ENCODE measurements at regions not wholly inside any gene's neighbourhood (a gene's known extent, or its start where the extent isn't known, plus 50 kb on each side); places are given as distances from the start of the nearest gene placed in this dataset.
"Not testable (repeated sequence)": the region's sequence is repeated elsewhere in the genome, so short reads cannot be mapped to it uniquely, and the experiment has no call there.

DNA sequence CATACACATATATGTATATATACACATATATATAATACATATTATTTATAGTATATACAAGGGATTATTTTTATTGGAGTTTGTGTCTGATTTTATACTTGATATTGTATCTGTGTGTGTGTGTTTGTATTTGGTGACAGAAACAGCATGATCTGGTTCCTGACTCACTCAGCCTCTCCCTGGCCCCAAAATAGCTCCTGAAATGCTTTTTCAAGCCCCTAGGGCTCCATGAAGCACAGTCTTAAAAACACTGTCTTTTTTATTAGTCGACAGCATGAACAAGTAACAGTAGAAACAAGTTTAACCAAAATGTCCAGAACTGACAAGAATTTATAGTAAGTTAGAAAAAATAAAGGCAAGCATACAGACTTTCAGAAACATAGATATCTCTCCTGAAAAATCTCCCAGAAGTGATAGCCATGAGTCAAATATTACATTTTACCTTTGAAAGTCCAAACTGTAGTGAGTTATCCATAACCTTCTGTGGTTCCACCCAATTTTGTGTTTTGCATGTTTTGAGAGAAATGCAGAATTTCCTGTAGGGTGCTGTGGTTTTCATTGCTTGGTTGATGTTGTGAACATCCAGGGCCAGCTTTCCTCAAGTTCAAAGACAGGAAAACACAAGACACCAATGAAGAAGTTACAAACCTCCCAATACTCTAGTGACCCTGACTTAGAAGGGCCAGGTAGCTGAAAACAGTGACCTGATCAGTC is 98.5 kb upstream of the CCDC80 start:
- intact Hi-C loops (cut with DNase I) = loop anchor here (10.0 kb wide), 1 partner anchor 235 kb away; the partner anchor contains the start of gene CD200R1
- no peak for DNase-seq

DNA sequence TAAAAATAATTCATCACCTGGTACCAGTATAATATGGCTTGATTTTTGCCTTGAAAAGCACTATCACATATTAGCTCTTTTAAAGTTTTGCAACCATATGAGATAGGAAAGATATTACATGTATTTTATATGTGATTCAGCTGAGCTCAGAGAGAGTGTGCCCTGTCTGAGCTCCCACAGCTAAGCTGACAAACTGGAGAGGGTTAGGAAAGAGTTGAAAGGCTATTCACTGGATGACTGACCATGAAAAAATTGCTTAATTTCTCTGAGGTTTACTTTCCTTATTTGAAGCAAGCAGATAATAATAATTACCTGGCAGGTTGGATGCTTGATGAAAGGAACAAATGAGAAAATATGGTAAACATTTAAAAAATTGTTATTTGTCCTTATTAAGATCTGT is 97.4 kb upstream of the CCDC80 start:
- DNase-seq = no peak
- intact Hi-C loops (cut with DNase I) = loop anchor here (10.0 kb wide), 1 partner anchor 236 kb away; the partner anchor contains the start of gene CD200R1

DNA sequence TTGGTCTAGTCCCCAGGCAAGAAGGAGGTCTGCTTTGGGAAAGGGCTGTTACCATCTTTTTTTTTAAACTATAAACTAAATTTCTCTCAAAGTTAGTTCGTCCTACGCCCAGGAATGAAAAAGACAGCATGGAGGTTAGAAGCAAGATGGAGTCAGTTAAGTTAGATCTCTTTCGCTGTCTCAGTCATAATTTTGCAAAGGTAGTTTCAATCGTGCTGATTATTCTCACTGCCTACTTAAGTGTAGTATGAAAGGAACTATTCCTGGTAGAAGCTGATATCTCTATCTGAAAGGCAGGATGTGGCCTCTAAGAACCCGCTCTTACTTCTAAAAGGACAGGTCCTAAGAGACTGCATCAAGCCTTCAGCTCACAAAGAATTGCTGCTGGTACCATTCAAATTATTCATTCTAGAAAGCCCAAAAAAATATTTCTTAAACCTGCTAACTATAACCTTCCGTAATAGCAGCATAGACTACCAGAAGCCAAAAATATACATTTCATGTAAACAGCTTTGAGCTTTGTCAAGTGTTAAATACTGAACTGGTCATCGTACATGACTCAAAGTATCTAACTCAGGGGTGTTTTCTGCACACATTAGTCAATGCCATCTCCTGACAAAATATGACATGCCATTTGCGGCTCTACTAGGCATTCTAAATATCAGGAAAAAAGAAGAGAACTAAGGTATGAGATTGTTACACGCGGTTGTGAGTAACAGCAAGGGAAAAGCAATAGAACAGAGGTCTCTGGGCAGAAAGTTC is 96.0 kb upstream of the CCDC80 start:
- intact Hi-C loops (cut with DNase I) = loop anchor here (10.0 kb wide), 1 partner anchor 238 kb away; the partner anchor contains the start of gene CD200R1
- DNase-seq = no peak

DNA sequence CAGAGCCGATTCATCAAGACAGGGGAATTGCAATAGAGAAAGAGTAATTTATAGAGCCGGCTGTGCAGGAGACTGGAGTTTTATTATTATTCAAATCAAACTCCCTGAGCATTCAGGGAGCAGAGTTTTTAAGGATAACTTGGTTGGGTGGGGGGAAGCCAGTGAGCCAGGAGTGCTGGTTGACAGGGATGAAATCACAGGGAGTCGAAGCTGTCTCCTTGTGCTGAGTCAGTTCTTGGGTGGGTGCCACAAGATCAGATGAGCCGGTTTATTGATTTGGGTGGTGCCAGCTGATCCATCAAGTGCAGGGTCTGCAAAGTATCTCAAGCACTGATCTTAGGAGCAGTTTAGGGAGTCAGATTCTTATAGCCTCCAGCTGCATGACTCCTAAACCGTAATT is 95.4 kb upstream of the CCDC80 start:
- intact Hi-C loops (cut with DNase I) = loop anchor here (10.0 kb wide), 1 partner anchor 238 kb away; the partner anchor contains the start of gene CD200R1
- peak in 20 of 42 donors; percentile 6 to 66 (median 17) for DNase-seq

- intact Hi-C loops (cut with DNase I) = loop anchor here (10.0 kb wide), 1 partner anchor 239 kb away; the partner anchor contains the start of gene CD200R1
- DNase-seq = no peak
Measured at GRCh38 chr3:112735926-112736325, 95.0 kb upstream of the CCDC80 start.

DNA sequence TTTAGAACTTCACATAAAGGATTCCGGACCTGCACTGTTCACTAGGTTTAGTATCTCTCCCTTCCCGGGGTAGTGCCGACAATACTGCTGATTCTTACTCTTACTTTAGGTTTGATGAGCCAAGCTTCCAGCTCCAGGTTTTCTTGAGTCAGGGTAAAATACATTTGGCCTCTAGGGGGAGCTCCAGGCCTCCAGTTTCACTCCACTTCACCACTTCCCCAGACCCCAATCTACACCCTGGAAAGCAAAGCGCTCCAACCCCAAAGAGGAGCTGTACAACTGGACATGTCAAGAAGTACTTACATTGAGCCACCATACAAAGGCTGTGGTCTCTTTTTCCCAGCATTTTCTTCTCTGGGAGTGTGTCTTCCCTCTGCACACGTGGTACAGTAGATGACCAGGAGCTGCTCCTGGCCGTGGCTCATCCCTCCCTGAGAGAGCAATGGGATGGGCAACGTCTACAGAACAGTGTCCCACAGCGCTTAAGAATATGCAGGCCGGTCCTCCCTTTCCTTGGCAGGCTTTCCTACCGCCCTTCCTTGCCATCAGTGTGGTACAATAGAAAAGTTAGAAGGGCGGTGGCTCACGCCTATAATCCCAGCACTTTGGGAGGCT is 93.9 kb upstream of the CCDC80 start:
- intact Hi-C loops (cut with DNase I) = loop anchor here (10.0 kb wide), 1 partner anchor 240 kb away; the partner anchor contains the start of gene CD200R1
- peak in 38 of 42 donors; percentile 8 to 79 (median 52) for DNase-seq

DNA sequence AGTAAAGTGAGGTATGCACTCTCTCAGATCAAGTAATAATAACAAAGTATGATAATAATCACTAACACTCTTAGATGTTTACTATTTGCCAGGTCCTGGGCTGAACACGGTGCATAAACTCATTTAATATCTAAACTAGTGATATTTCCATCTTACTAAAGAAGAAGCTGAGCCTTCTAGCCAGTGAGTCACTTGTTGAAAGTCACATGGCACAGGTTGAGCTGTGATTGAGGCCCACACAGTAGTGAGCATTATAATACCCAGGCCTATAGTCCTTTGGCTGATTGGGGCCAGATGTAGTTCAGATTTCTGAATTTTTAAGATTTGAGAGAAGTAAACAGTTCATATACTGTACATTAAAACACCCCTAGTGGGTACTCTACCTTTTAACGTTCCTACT is 93.2 kb upstream of the CCDC80 start:
- intact Hi-C loops (cut with DNase I) = loop anchor here (10.0 kb wide), 1 partner anchor 241 kb away; the partner anchor contains the start of gene CD200R1

GRCh38 chr3:112730210-112730609 is 89.3 kb upstream of the CCDC80 start:
- intact Hi-C loops (cut with DNase I) = loop anchor here (10.0 kb wide), 1 partner anchor 245 kb away; the partner anchor contains the start of gene CD200R1
- DNase-seq = no peak

More for the DNA sequence above, 93.2 kb upstream of the CCDC80 start:
- DNase-seq = no peak

GRCh38 chr3:112721231-112721630 is 80.3 kb upstream of the CCDC80 start:
- intact Hi-C loops (cut with DNase I) = no loop called here
- no peak for DNase-seq

GRCh38 chr3:112718967-112719366 is 78.0 kb upstream of the CCDC80 start:
- DNase-seq = no peak
- intact Hi-C loops (cut with DNase I) = no loop called here

DNA sequence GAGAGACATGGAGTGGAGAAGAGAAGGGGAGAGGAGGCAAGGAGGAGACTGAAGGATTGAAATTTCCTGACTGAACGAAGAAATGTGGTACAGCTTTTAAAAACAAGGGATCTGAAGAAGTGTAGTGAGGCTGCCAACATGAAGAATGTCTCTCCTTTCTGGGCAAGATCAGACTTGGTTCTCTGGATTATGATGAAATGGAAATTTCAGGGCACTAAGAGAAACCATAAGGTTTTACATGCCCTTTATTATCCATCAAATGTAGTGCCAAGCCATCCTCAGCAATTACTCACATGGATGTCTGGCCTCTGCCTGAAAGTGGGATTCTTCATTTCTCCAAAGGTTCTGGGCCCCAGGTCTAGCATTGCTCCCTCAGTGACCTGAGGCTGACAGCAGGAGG is 77.6 kb upstream of the CCDC80 start:
- DNase-seq = no peak
- intact Hi-C loops (cut with DNase I) = no loop called here

GRCh38 chr3:112709911-112710310 is 69.0 kb upstream of the CCDC80 start:
- intact Hi-C loops (cut with DNase I) = no loop called here
- DNase-seq = no peak

GRCh38 chr3:112699436-112699978 is 58.6 kb upstream of the CCDC80 start:
- intact Hi-C loops (cut with DNase I) = no loop called here
- DNase-seq = no peak

GRCh38 chr3:112698442-112698841 is 57.5 kb upstream of the CCDC80 start:
- intact Hi-C loops (cut with DNase I); DNase-seq: not testable (repeated sequence)

DNA sequence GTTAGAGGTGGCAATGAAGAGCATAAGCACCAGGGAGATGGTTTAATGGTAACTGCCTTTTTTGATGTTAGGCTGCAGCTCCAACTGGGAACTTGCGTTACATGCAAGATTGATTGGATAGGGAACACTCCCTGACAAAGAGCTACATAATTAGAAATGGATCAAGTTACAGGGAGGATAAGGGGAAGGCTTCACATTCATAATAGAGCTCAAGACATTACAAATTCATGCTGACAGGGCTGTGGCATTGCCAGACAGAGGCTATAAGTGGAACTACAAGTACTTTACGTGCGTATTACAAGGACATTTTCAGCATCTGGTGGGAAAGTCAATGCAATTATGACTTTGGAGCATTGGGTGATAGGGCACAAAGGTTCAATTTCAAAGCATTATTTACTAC is 55.3 kb upstream of the CCDC80 start:
- DNase-seq; intact Hi-C loops (cut with DNase I): not testable (repeated sequence)

DNA sequence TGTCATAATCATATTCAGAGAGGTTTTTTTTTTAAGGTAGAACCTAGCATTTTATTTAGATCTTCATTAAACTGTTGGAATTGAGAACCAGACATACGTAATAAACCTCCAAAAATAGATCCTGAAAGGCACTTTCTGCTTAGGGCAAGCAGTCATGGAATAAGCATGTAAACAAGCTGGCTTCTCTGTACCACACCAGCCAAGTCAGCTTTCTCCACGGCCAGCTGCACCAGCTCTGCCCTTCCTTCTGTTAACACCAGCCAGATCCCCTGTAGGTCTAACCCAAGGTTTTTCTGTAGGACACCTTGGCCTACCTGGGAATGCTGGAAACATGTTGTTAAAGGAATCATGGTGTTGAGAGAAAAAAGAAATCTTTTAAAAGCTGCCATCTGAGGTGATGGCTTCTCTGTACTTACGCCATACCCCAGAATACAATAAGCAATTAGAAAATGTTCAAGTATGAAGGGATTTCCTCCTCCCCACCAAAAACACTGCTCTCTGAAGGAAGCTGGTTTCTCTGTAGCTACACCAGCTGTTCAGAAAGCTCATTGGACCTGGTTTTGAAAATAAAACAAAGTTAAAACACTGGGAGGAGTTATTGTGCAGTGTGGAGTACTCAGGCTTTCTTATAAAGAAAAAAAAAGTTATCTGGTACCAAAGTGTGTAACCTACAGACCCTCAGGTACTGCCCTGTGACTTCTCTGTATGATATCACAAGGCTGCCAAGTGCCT is 54.6 kb upstream of the CCDC80 start:
- intact Hi-C loops (cut with DNase I); DNase-seq: not testable (repeated sequence)

DNA sequence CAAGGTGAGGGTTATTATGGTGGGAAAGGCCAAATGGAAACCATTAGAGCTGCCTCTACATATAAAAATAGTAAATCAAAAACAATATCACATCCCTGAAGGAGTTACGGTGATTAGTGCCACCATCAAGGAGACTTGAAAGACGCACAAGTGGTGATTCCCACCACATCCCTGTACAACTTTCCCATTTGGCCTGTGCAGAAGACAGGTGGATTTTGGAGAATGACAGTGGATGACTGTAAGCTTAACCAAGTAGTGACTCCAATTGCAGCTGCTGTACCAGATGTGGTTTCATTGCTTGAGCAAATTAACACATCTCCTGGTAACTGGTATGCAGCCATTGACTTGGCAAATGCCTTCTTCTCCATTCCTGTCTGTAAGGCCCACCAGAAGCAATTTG is 54.0 kb upstream of the CCDC80 start:
- DNase-seq; intact Hi-C loops (cut with DNase I): not testable (repeated sequence)

DNA sequence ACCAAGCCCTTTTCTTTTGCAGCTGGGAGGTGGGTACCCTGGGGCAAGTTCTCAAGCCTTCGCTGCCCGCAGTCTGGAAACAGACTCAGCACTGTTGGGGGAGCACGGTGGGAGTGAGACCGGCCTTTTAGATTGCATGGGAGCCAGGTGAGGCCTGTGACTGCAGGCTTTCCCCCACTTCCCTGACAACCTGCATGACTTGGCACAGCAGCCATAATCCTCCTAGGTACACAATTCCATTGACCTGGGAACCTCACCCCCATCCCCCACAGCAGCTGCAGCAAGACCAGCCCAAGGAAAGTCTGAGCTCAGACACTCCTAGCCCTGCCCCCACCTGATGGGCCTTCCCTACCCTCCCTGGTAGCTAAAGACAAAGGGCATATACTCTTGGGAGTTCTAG is 52.2 kb upstream of the CCDC80 start:
- no peak for DNase-seq
- intact Hi-C loops (cut with DNase I) = no loop called here
